ENCODE measurements at regions not wholly inside any gene's neighbourhood (a gene's known extent, or its start where the extent isn't known, plus 50 kb on each side); places are given as distances from the start of the nearest gene placed in this dataset.

DNA sequence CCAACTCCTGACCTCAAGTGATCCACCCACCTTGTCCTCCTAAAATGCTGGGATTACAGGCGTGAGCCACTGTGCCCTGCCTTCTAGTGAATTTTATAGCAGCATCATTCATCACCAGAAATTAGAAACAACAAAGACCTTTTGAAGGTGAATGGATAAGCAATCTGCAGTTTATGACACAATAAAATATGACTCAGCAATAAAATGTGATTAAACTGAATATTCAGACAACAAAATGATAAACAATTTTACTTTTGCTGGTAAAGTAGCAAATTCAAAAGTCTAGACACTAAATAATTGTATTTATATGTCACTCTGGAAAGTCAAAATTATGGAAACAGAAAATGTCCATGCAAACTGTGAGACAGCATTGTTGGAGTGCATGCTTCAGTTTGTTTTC lies 656.6 kb downstream of the CBLN2 start:
- no peak for DNase-seq (ENCODE audit: low spot score)

DNA sequence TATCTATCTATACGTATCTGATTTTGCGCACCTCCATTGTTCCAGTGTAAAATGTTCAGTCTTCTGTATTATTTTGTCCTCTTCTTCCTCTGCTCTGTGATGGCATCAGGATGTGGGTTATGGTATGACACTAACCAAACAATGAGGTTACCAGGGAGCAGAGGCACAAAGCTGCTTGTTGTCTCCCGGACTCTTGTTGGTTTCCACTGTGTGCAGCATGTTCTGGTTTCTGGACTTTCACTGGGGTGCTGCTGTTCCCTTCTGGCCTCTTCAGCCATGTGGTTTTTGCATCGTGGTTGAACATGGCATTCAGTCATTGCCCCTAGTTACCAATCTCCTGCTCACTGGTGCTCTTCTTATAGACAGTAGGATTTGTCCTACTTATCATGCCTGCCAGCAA lies 665.9 kb downstream of the CBLN2 start:
- DNase-seq (ENCODE audit: low spot score) = no peak

DNA sequence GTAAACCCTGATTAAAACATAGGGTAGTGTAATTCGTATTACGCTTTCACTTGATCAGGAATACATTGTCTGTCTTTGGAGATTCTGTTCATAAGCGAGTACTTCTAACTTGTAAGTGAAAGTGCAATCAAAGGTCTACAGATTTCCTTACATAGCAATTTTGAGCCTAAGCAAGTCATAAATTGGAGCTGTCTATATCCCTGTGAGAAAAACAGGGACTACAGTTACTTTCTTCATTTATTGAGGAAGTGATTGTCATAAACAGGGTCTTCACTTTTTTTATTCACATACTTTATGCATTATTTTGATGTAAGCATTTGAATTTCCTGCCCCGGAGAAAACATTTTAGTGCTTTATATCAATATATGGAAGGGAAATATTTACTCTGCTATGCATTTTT lies 670.4 kb downstream of the CBLN2 start:
- DNase-seq (ENCODE audit: low spot score) = no peak

DNA sequence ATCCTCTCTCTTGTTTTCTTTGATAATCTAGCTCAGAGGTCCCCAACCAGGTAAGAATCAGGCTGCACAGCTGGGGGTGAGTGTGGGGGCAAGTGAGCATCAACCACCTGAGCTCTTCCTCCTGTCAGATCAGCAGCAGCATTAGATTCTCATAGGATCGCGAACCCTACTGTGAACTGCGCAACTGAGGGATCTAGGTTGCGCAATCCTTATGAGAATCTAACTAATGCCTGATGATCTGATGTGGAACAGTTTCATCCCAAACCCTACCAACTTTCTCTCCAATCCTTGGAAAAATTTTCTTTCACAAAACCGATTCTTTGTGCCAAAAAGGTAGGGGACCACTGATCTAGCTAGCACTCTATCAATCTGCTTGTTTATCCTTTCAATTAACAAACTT lies 678.3 kb downstream of the CBLN2 start:
- no peak for DNase-seq (ENCODE audit: low spot score)

DNA sequence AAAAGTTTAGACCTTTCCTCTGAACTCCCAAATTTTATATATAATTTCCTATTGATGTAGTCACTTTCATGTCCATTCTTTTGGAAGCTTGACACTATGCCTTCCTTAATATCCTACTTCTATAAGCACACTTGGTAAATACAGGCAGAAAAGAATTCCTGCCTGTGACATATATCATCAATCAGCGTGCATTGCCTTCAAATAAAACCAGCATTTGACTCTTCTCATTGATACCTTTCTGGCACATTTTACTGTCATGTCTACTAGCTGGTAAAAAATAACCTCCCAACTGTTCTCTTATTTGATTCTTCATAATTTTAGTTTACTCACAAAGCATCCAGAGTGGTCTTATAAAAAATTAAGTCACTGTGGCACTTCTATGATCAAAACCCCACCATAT lies 693.5 kb downstream of the CBLN2 start:
- DNase-seq (ENCODE audit: low spot score) = no peak

DNA sequence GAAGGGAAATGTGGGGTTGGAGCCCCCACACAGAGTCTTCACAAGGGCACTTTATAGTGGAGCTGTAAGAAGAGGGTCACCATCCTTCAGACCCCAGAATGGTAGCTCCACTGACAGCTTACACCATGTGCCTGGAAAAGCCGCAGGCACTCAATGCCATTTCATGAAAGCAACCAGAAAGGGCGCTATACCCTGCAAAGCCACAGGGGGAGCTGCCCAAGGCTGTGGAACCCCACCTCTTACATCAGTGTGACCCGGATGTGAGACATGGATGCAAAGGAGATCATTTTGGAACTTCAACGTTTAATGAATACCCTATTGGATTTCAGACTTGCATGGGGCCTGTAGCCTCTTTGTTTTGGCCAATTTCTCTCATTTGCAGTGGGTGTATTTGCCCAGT lies 694.7 kb downstream of the CBLN2 start:
- no peak for DNase-seq (ENCODE audit: low spot score)

DNA sequence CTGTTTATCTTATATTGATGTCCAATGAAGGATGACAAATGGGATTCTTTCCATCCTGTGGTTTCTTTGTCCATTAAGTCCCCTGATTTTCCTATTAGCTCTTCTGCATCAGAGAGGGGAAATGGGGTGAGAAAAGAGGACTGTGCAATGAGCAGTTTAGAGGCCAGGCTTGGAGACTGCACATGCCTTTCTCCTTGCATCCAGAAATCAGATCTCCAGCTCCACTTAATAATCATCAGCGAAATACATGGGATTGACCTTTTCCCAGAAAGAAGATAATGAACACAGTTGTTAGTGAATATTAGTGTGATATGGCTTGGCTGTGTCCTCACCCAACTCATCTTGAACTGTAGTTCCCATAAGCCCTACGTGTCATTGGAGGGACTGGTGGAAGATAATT lies 697.4 kb downstream of the CBLN2 start:
- no peak for DNase-seq (ENCODE audit: low spot score)

DNA sequence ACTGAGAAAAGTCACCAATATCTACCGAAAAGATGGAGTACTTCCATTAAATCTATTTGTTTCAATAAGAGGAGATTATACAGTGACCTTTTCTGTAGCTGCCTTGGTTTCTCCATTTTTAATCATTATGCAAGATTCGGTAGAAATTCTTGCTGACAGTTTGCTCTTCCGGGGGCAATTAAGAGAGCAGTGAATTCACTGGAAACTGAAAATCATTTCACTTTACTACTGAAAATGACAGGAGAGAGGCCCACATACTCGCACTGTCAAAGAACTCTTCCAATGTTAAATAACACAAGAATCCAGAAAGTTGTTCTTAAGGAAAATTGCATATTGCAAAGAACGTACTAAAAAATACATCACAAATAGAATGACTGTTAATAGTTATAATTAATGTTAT lies 699.3 kb downstream of the CBLN2 start:
- no peak for DNase-seq (ENCODE audit: low spot score)

DNA sequence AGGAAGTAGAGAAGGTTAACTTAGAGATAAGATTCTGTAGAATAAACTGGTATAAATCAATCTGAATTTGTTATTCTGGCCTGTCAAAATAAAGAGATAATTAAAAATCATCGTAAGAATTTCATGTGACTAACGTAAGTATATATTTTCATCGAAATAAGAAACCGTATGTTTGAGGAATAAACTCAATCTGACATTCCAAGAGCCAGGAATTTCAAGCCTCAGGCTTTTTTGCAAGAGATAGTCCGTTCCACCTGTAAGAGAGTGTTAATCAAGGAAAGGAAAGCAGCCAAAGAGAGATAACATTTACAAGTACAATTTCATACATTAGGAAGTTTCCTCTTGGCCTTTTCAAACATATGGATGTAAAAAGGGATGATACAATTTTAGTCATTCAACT lies 701.5 kb downstream of the CBLN2 start:
- DNase-seq (ENCODE audit: low spot score) = no peak

DNA sequence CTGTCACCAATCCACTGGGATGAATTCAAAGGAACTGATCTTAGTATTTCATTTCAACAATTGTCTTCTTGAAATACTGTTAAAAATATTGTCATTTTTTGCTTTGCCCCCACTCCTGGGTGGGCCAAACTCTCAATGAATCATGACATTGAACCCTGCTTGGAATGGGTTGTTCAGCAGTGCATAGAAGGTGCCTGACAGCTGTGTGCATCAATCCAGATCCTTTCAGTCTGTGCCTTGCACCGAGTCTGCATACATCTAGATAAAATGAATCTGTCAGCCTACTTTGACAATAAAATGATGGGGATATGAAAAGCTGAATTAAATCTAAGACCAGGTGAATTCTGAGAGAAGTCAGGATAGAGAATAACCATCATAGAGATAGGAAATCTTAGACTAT lies 706.6 kb downstream of the CBLN2 start:
- no peak for DNase-seq (ENCODE audit: low spot score)

DNA sequence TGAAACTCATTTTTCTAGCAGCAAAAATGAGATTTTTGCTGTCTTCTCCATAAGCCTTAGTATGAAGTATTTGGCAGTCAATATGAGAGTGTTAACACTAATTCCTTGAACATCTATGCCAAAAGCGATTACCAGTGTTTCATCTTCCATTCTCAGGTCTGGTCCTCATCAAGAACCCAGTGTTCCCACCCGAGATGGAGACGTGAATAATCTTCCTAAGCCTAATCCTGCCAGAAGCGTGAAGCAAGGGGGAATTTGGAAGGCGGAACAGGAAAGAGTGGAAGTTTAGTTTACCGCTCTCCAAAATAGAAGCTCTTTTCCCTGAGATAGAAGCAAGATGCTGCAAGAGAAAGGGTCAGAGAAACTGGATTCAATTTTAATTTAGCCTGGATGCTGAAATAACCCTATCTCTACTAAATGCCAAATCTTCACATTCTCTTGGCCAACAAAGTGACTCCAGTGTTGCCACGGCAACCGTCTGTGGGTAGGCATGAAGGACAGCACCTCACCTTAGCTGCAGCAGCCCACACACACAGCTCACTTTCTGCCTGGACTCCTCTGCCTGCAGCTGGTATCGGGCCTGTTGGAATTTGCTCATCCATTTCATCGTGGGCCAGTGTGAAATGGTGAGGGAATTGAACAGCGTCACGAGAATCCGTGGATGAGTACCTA lies 711.1 kb downstream of the CBLN2 start:
- DNase-seq (ENCODE audit: low spot score) = no peak

DNA sequence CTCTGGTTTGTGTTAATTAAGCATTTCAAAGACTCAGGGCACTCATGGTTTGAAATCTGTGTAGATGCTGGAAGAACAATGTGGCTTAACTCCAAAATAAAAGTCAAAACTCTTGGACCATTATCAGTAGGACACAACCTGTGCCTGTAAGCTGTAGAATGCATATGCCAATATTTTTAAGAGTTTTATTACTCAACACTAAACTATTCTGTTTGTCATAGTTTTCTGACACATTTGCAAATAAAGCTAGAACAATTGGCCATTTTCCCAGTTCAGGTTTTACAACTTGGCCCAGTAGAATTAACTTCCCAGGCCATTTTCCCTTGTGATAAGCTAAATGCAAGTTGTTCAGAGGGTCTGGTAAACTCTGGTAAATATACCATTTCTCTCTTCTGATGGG lies 713.1 kb downstream of the CBLN2 start:
- no peak for DNase-seq (ENCODE audit: low spot score)

DNA sequence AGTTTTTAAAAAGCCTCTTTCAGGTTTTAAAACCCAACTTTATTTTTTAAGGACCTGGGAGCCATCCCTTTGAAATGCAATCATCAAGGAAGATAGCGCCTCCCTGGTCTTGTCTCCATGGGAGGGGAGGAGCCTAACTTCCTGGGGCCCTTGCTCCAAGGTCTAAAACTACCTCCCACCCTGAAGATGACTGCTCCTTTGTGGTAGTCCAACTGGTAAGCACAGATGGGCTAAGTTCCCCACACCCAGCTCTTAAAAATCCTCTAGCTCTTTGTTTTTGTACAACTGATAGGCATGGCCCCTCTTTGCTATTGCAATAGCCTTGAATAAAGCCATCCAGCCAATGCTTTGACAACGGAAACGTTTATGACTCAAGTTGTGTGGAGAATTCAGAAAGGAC lies 716.8 kb downstream of the CBLN2 start:
- DNase-seq (ENCODE audit: low spot score) = no peak

DNA sequence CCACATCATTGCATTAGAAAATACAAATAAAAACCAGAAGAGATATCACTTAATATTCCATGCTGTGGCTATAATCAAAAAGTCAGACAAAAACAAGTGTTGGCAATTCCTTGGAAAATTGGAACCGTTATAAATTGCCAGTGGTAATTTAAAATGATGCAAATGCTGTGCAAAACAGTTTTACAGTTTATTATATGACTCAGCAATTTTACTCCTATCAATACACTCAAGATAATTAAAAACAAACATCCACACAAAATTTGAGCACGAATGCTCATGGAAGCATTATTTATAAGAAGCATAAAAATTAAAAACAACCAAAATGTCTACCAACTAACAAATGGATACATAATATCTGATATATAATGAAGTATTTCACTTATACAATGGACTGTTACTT lies 728.8 kb downstream of the CBLN2 start:
- no peak for DNase-seq (ENCODE audit: low spot score)

DNA sequence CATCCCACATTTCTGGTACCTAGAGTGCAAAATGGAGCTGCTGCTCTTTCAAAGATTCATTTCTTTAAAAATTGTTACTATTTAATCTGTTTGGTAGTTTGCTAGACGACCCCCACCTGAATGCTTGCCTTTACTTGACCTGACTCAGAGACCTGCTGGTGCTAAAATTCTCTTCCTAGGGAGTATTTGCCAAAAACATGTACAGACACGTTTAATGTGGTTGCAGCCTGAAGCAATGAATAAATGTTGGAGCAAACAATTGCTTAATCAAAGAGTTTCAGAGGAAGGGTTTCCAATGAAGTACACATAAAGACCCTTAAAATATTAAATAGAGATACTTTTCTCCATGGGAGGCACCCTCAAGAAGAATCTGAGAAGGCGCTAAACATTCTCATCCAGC lies 734.4 kb downstream of the CBLN2 start:
- DNase-seq (ENCODE audit: low spot score) = no peak

DNA sequence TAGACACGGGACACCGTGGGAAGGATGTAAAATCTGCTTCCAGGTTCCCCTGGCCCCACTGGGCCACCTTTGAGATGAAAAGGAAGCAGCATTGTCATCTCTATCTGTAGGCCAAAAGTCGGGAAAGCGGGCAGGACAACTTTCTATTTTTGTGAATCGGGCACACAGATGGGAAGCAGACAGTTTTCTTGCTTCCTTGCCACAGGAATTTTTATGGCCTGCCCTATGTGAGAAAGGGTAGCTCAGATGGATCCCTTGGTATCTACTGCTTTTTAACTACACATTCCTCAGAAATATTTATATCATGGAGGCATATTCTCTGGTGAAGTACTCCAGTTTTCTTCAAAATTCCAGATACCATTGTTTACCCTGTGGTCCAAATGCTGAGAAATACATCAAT lies 735.5 kb downstream of the CBLN2 start:
- DNase-seq (ENCODE audit: low spot score) = no peak

DNA sequence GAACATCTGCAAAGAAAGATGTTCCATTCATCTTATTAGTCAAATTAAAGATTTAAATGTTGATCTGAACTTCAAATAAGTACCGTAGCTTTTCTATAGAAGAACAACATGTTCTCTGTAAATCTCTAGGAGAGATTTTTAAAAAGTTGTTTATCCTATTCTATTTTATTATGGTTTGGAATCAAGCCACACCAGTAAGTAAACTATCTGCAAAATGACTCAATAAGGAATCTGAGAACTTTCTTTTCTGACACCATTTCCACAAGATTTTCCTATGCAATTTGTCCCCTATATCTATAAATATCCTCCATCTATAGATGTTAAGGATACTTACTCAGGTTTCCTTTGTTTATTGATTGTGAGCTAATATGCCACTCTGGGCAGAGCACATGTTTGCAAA lies 736.6 kb downstream of the CBLN2 start:
- DNase-seq (ENCODE audit: low spot score) = no peak

DNA sequence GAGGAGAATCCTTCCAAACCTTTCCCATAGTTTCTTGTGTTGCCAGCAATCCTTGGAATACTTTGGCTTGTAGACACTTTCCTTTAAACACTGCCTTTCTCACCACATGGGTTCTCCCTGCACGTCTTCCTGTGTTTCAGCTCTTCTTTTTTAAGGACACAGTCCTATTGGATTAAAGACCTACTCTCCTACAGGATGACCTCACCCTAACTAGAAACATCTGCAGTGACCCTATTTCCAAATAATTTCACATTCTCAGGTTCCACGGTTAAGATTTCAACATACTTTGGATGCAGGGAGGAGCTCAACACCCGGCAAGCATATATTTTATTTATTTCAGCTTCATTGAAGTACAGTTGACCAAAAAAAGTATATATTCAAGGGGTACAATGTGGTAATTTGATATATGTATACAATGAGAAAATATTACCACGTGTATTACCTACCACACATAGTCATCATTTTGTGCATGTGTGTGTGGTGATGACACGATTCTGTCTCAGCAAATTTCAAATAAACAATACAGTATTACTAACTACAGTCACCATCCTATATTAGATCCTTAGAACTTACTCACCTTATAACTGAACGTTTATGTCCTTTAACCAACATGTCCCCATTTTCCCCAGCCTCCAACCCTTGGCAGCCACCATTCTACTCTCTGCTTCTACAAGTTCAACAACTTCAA lies 745.0 kb downstream of the CBLN2 start:
- no peak for DNase-seq (ENCODE audit: low spot score)

DNA sequence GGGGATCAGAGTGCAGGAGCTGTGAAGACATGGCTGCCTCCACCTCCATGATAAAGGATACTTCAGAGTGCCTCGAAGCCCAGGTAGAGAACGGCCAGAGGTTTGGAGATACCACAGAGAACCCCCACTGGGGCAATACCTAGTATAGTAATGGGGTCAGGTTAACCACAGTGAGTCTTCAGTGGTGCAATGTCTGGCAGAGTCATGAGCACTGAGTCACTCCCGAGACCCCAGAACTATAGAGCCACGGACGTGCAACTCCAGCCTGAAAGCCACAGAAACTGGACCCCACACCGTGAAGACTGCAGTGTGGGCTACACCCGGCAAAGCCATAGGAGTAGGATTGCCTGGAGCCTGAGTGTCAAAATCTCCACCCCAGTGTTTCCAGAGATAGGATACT lies 746.6 kb downstream of the CBLN2 start:
- DNase-seq (ENCODE audit: low spot score) = no peak

DNA sequence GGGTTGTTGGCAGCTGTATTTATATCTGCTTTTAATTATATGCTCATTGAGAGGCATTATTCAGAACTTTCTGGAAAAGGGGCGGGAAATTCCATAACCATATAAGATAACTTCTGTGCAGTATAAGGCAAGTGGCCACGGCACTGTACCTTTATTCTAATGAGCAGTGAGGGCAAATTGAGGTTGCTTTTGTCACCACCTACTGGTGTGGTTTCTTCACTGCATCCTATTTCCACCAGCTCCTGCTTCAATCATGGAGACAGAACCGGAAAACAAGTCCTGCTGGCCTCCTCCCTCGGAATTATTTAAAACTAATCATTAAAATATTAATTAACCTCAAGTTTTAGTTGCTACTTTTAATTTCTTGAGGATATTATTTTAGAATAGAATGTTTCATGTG lies 759.4 kb downstream of the CBLN2 start:
- no peak for DNase-seq (ENCODE audit: low spot score)

DNA sequence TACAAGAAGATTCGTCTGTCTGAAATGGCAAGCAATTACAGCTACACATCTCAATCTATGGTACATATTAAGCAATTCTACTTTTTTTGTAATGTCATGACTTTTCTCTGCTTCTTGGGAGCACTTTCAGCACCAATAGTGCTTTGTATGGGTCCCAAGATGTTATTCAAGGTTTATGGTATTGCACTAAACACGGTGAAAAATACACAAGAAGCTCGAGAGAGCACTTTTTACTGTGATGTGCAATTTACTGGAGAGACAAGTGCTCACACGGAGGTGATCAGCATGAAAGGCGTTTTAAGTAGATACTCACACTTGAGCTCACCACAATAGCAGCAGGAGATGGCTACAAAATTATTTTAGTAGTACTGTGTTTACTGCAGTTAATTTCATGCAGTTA lies 783.6 kb downstream of the CBLN2 start:
- DNase-seq (ENCODE audit: low spot score) = no peak

DNA sequence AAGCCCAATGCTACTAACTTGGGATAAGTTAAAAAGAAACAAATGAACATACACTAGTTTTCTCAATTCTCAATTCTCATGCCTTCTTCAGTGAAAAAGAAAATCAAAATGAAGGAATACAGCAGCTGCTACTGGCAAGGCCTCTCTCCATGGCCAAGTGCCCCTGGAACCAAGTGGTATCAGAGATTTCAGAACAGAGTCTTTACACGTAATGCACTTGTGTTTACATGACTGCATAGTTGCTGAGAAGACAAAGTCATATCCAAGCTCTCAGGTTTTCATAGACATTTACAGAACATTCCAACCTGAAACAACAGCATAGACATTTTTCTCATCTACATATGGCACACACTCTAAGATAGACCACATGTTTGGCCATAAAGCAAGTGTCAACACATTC lies 789.9 kb downstream of the CBLN2 start:
- no peak for DNase-seq (ENCODE audit: low spot score)

DNA sequence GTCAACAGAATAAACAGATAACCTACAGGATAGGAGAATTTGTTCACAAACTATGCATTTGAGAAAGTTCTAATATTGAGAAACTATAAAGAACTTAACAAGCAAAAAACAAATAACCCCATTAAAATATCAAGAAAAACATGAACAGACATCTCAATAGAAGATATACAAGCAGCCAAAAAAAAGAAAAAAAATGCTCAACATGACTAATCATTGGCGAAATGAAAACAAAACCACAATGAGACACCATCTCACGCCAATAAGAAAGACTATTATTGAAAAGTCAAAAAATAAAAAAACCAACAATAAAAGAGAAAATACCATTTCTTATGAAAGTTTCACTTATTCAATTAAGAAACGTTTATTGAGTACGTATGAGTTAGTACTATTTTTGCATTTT lies 800.5 kb downstream of the CBLN2 start:
- DNase-seq (ENCODE audit: low spot score) = no peak

DNA sequence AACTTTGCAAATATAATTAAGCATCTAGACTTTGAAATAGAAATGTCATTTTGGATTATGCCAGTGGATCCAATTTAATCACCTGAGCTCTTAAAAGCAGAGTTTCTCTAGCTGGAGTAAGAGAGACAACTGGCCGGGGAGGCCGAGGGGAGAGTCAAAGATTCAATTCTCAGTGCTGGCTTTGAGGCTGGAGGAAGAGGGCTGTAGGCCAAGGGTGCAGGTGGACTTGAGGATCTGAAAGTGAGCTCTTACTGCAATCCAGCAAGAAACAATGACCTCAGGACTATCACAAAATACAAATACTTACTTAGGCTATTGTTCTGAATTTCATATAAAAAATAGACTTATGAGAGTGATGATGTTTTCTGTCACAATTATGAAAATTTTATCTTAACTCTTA lies 814.5 kb downstream of the CBLN2 start:
- no peak for DNase-seq (ENCODE audit: low spot score)
